OCI-LY1 (cell line): ENCODE measurements at regions not wholly inside any gene's neighbourhood (a gene's known extent, or its start where the extent isn't known, plus 50 kb on each side); places are given as distances from the start of the nearest gene placed in this dataset.

ENCODE experiments used
- H2AFZ ChIP-seq: fragments of 200-600 bp; sonication (generic), shearing (Covaris generic); 2 replicates; pipeline ENCODE4 v1.6.0; 2014; ENCODE audit warnings: antibody characterized with exemption, mild to moderate bottlenecking, low read length
- H3F3A ChIP-seq: fragments of 200-600 bp; sonication (generic), shearing (Covaris generic); 2 replicates; pipeline ENCODE4 v1.6.0; 2014; ENCODE audit warnings: mild to moderate bottlenecking, antibody characterized with exemption, low read length, moderate library complexity; ENCODE audit not compliant: insufficient read depth
- H3K27ac ChIP-seq: fragments of 200-600 bp; sonication (generic); 2 replicates; pipeline ENCODE4 v1.5.1; 2014; ENCODE audit warnings: low read length, mixed run types, mild to moderate bottlenecking, low read depth; ENCODE audit not compliant: poor library complexity, severe bottlenecking
- H3K27me3 ChIP-seq: fragments of 200-600 bp; sonication (generic); 2 replicates; pipeline ENCODE4 v1.6.0; 2014; ENCODE audit warnings: antibody characterized with exemption, mild to moderate bottlenecking, low read length, moderate library complexity; ENCODE audit not compliant: insufficient read depth
- H3K36me3 ChIP-seq: fragments of 200-600 bp; sonication (generic); 2 replicates; pipeline ENCODE4 v1.6.1; 2014; ENCODE audit warnings: mild to moderate bottlenecking, antibody characterized with exemption, low read length, moderate library complexity, mixed read lengths; ENCODE audit not compliant: insufficient read depth
- H3K4me1 ChIP-seq: fragments of 200-600 bp; sonication (generic); 2 replicates; pipeline ENCODE4 v1.5.1; 2014; ENCODE audit warnings: mild to moderate bottlenecking, low read length, moderate library complexity; ENCODE audit not compliant: insufficient read depth, severe bottlenecking
- H3K4me2 ChIP-seq: fragments of 200-600 bp; sonication (generic), shearing (Covaris generic); 2 replicates; pipeline ENCODE4 v1.6.1; 2014; ENCODE audit warnings: low read length
- H3K4me3 ChIP-seq: fragments of 200-600 bp; sonication (generic); 2 replicates; pipeline ENCODE4 v1.5.1; 2014; ENCODE audit warnings: low read length, low read depth, mild to moderate bottlenecking, mixed read lengths; ENCODE audit not compliant: poor library complexity, severe bottlenecking
- H3K79me2 ChIP-seq: fragments of 200-600 bp; shearing (Covaris generic); 2 replicates; pipeline ENCODE4 v1.6.1; 2016; ENCODE audit warnings: mixed run types, low read length, mixed read lengths; ENCODE audit not compliant: insufficient read depth
- H3K9ac ChIP-seq: fragments of 200-600 bp; sonication (generic), shearing (Covaris generic); 2 replicates; pipeline ENCODE4 v1.6.1; 2014; ENCODE audit warnings: mild to moderate bottlenecking, low read length, mixed read lengths
- H3K9me2 ChIP-seq: fragments of 200-600 bp; sonication (generic), shearing (Covaris generic); 2 replicates; pipeline ENCODE4 v1.6.1; 2014; ENCODE audit warnings: low read depth, mild to moderate bottlenecking, low read length, mixed read lengths
- H3K9me3 ChIP-seq: fragments of 200-600 bp; shearing (Covaris generic); 2 replicates; pipeline ENCODE4 v1.6.1; 2014; ENCODE audit warnings: low read length, mixed read lengths
- H4K20me1 ChIP-seq: fragments of 200-600 bp; sonication (generic), shearing (Covaris generic); 2 replicates; pipeline ENCODE4 v1.6.0; 2016; ENCODE audit warnings: mild to moderate bottlenecking, low read length; ENCODE audit not compliant: insufficient read depth
- CTCF ChIP-seq: fragments of 200-600 bp; sonication (generic), shearing (Covaris generic); IDR thresholded peaks from 2 replicates; pipeline ENCODE4 v1.5.1; 2017; ENCODE audit warnings: mild to moderate bottlenecking, antibody characterized with exemption, low read length, moderate library complexity, mixed read lengths
- EZH2 ChIP-seq: fragments of 200-600 bp; sonication (generic), shearing (Covaris generic); IDR thresholded peaks from 2 replicates; pipeline ENCODE4 v1.8.0; 2017; ENCODE audit warnings: borderline replicate concordance, mixed run types, mild to moderate bottlenecking, antibody characterized with exemption, low read length, moderate library complexity, mixed read lengths

GRCh38 chr6:66186756-66187155 lies 479.7 kb upstream of the EYS start:
- Histone ChIP-seq H3K9me2 (no peaks in the 10 kb centered on the region), H3K79me2 (no peaks in the 10 kb centered on the region), H3K4me2 (no peak overlapping the region), H3F3A (no peaks in the 10 kb centered on the region), H3K4me1 (no peaks in the 10 kb centered on the region), H4K20me1 (no peaks in the 10 kb centered on the region), H3K4me3 (no peak overlapping the region), H3K27ac (no peak overlapping the region), H3K36me3 (no peaks in the 10 kb centered on the region), H3K9me3 (no peaks in the 10 kb centered on the region), H2AFZ (no peak overlapping the region), H3K27me3 (no peaks in the 10 kb centered on the region), H3K9ac (no peak overlapping the region)
- TF ChIP-seq EZH2 (no peak), CTCF (no peak)

- H3F3A ChIP-seq = no peaks in the 10 kb centered on the region
- no peaks in the 10 kb centered on the region for H3K79me2 ChIP-seq
- H3K9ac ChIP-seq = no peak overlapping the region
- no peak overlapping the region for H3K4me3 ChIP-seq
- TF ChIP-seq EZH2 = no peak
- no peak for TF ChIP-seq CTCF
- no peak overlapping the region for H3K27ac ChIP-seq
- no peak overlapping the region for H3K4me2 ChIP-seq
- H3K36me3 ChIP-seq = no peaks in the 10 kb centered on the region
- H4K20me1 ChIP-seq = no peaks in the 10 kb centered on the region
- no peaks in the 10 kb centered on the region for H3K27me3 ChIP-seq
- no peaks in the 10 kb centered on the region for H3K9me3 ChIP-seq
- no peak overlapping the region for H2AFZ ChIP-seq
- H3K9me2 ChIP-seq = no peaks in the 10 kb centered on the region
- H3K4me1 ChIP-seq = no peaks in the 10 kb centered on the region
Measured at GRCh38 chr6:66184091-66184490, 477.1 kb upstream of the EYS start.

GRCh38 chr6:66179361-66179760 lies 472.3 kb upstream of the EYS start:
- Histone ChIP-seq H2AFZ (no peak overlapping the region), H3K4me3 (no peak overlapping the region), H3K27ac (no peak overlapping the region), H4K20me1 (no peaks in the 10 kb centered on the region), H3K9me2 (no peaks in the 10 kb centered on the region), H3K4me1 (no peaks in the 10 kb centered on the region), H3F3A (no peaks in the 10 kb centered on the region), H3K79me2 (no peaks in the 10 kb centered on the region), H3K9me3 (no peaks in the 10 kb centered on the region), H3K4me2 (no peak overlapping the region), H3K9ac (no peak overlapping the region), H3K36me3 (no peaks in the 10 kb centered on the region), H3K27me3 (no peaks in the 10 kb centered on the region)
- no peak for TF ChIP-seq CTCF
- TF ChIP-seq EZH2 = no peak
